ENCODE measurements at regions not wholly inside any gene's neighbourhood (a gene's known extent, or its start where the extent isn't known, plus 50 kb on each side); places are given as distances from the start of the nearest gene placed in this dataset.

DNA sequence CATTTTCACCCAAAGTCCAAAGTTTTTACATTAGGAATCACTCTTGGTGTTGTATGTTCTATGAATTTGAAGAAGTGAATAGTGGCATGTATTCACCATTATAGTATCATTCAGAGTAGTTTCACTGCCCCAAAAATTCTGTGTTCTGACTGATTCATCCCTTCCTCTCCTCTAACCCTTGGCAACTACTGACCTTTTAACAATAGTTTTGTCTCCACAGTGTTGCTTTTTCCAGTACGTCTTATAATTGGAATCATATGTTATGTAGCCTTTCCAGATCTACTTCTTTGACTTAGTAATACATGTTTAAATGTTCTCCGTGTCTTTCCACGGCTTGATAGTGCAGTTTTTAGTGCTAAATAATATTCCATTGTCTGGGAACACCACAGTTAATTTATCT lies 379.0 kb upstream of the SGO1 start:
- ChIA-PET CTCF (no interaction called here), POLR2A (no interaction called here)
- TF ChIP-seq, protein P1, sequence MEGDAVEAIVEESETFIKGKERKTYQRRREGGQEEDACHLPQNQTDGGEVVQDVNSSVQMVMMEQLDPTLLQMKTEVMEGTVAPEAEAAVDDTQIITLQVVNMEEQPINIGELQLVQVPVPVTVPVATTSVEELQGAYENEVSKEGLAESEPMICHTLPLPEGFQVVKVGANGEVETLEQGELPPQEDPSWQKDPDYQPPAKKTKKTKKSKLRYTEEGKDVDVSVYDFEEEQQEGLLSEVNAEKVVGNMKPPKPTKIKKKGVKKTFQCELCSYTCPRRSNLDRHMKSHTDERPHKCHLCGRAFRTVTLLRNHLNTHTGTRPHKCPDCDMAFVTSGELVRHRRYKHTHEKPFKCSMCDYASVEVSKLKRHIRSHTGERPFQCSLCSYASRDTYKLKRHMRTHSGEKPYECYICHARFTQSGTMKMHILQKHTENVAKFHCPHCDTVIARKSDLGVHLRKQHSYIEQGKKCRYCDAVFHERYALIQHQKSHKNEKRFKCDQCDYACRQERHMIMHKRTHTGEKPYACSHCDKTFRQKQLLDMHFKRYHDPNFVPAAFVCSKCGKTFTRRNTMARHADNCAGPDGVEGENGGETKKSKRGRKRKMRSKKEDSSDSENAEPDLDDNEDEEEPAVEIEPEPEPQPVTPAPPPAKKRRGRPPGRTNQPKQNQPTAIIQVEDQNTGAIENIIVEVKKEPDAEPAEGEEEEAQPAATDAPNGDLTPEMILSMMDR (IDR thresholded peaks at IDR 0.05): no peak
- no peak overlapping the region for H3K27ac ChIP-seq (ENCODE audit: low read depth in 1 of 2, low read length in 2 of 2)
- no peak for DNase-seq
- Mint-ChIP-seq H3K27me3 (no peaks in the 10 kb centered on the region), H3K4me1 (ENCODE audit: low read depth) (no peaks in the 10 kb centered on the region), H3K9me3 (peaks cover 13% of the 10 kb centered on the region), H3K36me3 (ENCODE audit: low read depth) (no peaks in the 10 kb centered on the region), H3K4me3 (no peak overlapping the region), H3K27ac (no peak overlapping the region)
- no peaks in the 10 kb centered on the region for H3K27me3 ChIP-seq (ENCODE audit: control insufficient read depth in 1 of 2, insufficient read depth in 2 of 2, low read length in 2 of 2)
- H3K4me3 ChIP-seq (ENCODE audit: low read length): no peak overlapping the region
- H3K9me3 ChIP-seq (ENCODE audit: control insufficient read depth in 1 of 2, insufficient read depth in 1 of 2, low read length in 2 of 2): no peaks in the 10 kb centered on the region
- no peaks in the 10 kb centered on the region for H3K36me3 ChIP-seq (ENCODE audit: insufficient read depth, low read length)
- no peaks in the 10 kb centered on the region for H3K4me1 ChIP-seq (ENCODE audit: insufficient read depth, low read length)
- no peak for ATAC-seq (ENCODE audit: poor library complexity)
- intact Hi-C loops (cut with DNase I, micrococcal nuclease): no loop called here

DNA sequence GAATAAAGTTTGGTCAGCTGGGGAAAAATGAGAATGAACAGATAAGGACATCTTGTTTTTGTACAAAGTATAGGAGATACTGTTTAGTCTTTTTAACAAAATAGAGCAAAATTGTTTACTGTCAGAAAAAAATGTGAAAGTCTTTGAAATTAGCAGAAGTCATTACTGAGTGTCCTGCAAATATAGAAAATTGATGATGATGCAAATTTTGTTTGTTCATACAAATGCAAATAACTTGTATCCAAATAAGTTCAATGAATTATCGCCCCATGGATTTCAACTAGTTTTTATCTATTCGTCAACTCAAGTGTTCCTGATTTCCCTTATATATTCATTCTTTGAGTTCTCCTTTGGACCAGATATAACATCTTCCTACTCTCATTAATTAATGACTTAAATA lies 378.0 kb upstream of the SGO1 start:
- no peak overlapping the region for H3K27ac Mint-ChIP-seq
- no peak overlapping the region for H3K27ac ChIP-seq (ENCODE audit: low read depth in 1 of 2, low read length in 2 of 2)
- no peaks in the 10 kb centered on the region for H3K4me1 ChIP-seq (ENCODE audit: insufficient read depth, low read length)
- no peaks in the 10 kb centered on the region for H3K27me3 Mint-ChIP-seq
- no peak overlapping the region for H3K4me3 Mint-ChIP-seq
- no peak for DNase-seq
- no peaks in the 10 kb centered on the region for H3K36me3 Mint-ChIP-seq (ENCODE audit: low read depth)
- no peaks in the 10 kb centered on the region for H3K9me3 ChIP-seq (ENCODE audit: control insufficient read depth in 1 of 2, insufficient read depth in 1 of 2, low read length in 2 of 2)
- intact Hi-C loops (cut with DNase I, micrococcal nuclease): no loop called here
- H3K27me3 ChIP-seq (ENCODE audit: control insufficient read depth in 1 of 2, insufficient read depth in 2 of 2, low read length in 2 of 2): no peaks in the 10 kb centered on the region
- H3K9me3 Mint-ChIP-seq: peaks cover 13% of the 10 kb centered on the region
- no peak overlapping the region for H3K4me3 ChIP-seq (ENCODE audit: low read length)
- no peak for ATAC-seq (ENCODE audit: poor library complexity)
- H3K4me1 Mint-ChIP-seq (ENCODE audit: low read depth): no peaks in the 10 kb centered on the region
- ChIA-PET POLR2A (no interaction called here), CTCF (no interaction called here)
- TF ChIP-seq, protein P1 (IDR thresholded peaks at IDR 0.05): no peak
- H3K36me3 ChIP-seq (ENCODE audit: insufficient read depth, low read length): no peaks in the 10 kb centered on the region

DNA sequence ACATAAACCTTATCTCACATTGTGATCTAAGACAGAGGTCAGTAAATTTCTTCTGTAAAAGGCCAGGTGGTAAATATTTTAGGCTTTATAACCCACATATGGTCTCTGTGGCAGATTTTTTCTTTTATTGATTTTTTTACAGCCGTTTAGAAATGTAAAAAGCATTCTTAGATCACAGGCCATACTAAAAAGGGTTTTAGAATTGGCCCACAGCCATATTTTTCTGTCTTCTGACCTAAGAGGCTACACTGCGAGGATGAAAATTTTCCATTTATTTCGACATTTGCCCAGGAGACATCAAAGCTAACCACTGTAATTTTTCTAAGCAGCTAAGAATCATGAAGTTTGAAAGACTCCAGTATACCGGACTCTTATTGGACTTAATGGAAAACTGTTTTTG lies 377.2 kb upstream of the SGO1 start:
- ATAC-seq (ENCODE audit: poor library complexity): no peak
- POLR2A ChIA-PET: no interaction called here
- Histone ChIP-seq H3K4me3 (ENCODE audit: low read length) (no peak overlapping the region), H3K27me3 (ENCODE audit: control insufficient read depth in 1 of 2, insufficient read depth in 2 of 2, low read length in 2 of 2) (no peaks in the 10 kb centered on the region), H3K27ac (ENCODE audit: low read depth in 1 of 2, low read length in 2 of 2) (no peak overlapping the region), H3K4me1 (ENCODE audit: insufficient read depth, low read length) (no peaks in the 10 kb centered on the region), H3K36me3 (ENCODE audit: insufficient read depth, low read length) (no peaks in the 10 kb centered on the region), H3K9me3 (ENCODE audit: control insufficient read depth in 1 of 2, insufficient read depth in 1 of 2, low read length in 2 of 2) (no peaks in the 10 kb centered on the region)
- Mint-ChIP-seq H3K27ac (no peak overlapping the region), H3K4me3 (no peak overlapping the region), H3K4me1 (ENCODE audit: low read depth) (no peaks in the 10 kb centered on the region), H3K36me3 (ENCODE audit: low read depth) (no peaks in the 10 kb centered on the region), H3K9me3 (peaks cover 13% of the 10 kb centered on the region), H3K27me3 (no peaks in the 10 kb centered on the region)
- TF ChIP-seq, protein P1 (IDR thresholded peaks at IDR 0.05): no peak
- CTCF ChIA-PET: no interaction called here
- intact Hi-C loops (cut with DNase I, micrococcal nuclease): no loop called here
- DNase-seq: no peak
